ENCODE measurements at regions not wholly inside any gene's neighbourhood (a gene's known extent, or its start where the extent isn't known, plus 50 kb on each side); places are given as distances from the start of the nearest gene placed in this dataset.

DNA sequence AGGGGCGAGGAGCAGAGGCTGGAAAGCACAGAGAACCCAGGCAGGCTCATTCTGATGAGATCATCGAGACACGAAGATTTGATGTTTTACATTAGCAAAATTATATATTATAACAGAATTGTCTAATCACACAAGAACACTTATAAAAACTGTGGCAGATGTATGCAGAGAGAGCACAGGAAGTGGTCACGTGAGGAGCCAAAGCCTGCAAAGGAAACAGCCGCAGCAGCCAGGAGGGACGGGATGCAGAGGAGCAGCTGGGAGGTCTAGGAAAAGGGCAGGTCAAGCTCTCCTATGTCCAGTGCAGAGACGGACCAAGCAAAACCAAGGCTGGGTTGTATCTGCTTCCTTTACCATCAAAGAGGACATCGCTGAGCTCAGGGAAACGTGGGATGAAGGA is 355.1 kb upstream of the MYT1L start:
- intact Hi-C loops (cut with DNase I) = no loop called here
- Histone ChIP-seq H3K36me3 (ENCODE audit: insufficient read depth in 1 of 2, low read depth in 1 of 2) (no peaks in the 10 kb centered on the region), H3K9me3 (no peaks in the 10 kb centered on the region), H3K4me3 (no peak overlapping the region), H3K27me3 (ENCODE audit: insufficient read depth in 3 of 3, low read length in 2 of 3) (no peaks in the 10 kb centered on the region), H3K4me1 (no peaks in the 10 kb centered on the region), H3K27ac (no peak overlapping the region)
- ATAC-seq (no peak), DNase-seq (no peak)
- 58 to 60% (median 60%) methylated on average over 9 of the region's 9 CpGs for WGBS, 3 donors
- TF ChIP-seq, protein P1, sequence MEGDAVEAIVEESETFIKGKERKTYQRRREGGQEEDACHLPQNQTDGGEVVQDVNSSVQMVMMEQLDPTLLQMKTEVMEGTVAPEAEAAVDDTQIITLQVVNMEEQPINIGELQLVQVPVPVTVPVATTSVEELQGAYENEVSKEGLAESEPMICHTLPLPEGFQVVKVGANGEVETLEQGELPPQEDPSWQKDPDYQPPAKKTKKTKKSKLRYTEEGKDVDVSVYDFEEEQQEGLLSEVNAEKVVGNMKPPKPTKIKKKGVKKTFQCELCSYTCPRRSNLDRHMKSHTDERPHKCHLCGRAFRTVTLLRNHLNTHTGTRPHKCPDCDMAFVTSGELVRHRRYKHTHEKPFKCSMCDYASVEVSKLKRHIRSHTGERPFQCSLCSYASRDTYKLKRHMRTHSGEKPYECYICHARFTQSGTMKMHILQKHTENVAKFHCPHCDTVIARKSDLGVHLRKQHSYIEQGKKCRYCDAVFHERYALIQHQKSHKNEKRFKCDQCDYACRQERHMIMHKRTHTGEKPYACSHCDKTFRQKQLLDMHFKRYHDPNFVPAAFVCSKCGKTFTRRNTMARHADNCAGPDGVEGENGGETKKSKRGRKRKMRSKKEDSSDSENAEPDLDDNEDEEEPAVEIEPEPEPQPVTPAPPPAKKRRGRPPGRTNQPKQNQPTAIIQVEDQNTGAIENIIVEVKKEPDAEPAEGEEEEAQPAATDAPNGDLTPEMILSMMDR (IDR thresholded peaks at IDR 0.05) = no peak

DNA sequence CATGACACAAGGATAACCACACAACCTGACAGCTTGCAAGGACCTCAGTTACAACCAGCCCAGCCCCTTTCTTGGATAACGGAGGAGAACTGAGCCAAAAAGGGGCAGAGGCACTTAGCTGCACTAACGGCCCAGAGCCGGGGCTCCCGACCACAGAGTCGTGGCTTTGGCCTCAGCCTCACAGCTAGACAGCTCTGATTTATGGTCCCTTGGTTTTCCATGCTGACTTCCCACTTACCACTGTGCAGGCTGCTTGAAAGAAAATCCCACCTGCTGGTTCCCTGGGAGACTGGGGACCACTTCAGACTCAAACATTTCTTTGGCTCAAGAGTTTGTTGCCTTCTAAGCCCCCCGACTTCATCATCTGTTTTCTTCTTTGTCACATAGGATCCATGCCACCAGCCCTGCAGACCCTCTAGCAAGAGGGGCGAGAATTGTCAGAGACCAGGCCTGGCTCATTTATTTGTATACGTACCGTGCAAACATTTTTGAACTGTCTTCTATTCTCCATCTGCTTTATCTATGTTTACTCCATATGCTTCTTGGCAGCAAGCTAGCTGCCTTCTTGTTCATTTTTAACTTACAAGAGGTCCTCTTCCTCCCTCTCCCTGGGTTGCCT is 352.6 kb upstream of the MYT1L start:
- DNase-seq (no peak), ATAC-seq (no peak)
- no peak overlapping the region for H3K27ac ChIP-seq
- no peak overlapping the region for H3K4me3 ChIP-seq
- WGBS, 3 donors = 65 to 73% (median 70%) methylated on average over 9 of the region's 9 CpGs
- no peaks in the 10 kb centered on the region for H3K27me3 ChIP-seq (ENCODE audit: insufficient read depth in 3 of 3, low read length in 2 of 3)
- no peaks in the 10 kb centered on the region for H3K9me3 ChIP-seq
- intact Hi-C loops (cut with DNase I) = no loop called here
- no peaks in the 10 kb centered on the region for H3K4me1 ChIP-seq
- TF ChIP-seq, protein P1 (IDR thresholded peaks at IDR 0.05) = no peak
- H3K36me3 ChIP-seq (ENCODE audit: insufficient read depth in 1 of 2, low read depth in 1 of 2) = no peaks in the 10 kb centered on the region

DNA sequence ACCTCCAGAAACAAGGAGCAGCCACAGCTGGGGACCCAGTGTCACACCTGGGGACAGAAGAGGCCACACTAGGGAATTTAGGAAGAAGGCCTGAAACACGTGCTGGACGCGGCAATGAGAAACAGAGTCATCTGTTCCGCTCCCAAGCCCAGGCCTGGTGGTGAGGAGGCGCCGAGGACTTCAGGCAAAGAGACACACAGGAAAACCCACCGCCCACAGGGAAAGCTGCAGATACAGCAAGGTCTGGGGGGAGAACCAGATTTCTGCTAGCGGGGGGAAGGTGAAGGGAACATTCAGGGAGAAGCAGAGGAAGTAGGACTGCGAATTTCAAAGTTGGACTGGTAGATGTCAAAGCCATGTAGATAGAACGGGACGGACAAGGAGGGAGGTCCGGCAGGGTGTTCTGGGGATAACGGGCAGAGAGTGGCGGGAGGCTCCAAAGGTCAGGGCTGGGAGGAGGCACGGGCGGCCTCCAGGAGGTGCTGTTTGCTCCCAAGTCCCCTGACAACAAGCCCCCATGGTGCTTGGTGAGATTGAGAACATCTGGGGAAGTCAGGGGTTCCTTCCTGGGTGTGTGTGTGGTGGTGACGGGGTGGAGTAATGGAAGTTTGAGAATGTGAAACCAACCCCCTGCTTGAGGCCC is 351.7 kb upstream of the MYT1L start:
- 91 to 95% (median 95%) methylated on average over 17 of the region's 17 CpGs for WGBS, 3 donors
- no peak for DNase-seq

DNA sequence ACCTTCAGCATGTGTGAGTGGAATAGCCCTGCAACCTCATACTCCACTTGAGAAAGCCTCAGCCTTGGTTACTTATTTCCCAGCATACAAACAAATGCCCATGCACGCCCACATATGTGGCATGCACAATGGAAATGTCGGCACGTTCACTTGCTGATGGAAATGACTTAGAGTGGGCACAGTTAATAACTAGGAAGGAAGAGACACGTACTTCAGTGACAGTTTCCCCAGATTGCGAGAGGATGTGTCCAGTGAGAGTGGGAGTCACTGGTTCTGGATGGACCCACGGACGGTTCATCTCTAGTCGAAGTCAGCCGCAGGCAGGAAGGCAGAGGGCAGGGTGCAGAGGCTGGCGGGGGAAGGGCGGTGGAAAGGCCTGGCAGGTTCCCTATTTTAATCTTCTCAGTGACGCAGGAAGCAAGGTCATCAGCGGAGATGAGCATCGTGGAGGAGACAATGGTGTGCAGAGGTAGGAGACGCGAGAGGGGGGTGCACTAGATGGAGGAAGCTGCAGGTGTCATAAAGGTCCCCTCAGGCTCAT is 350.7 kb upstream of the MYT1L start:
- ATAC-seq (no peak), DNase-seq (no peak)
- 75 to 80% (median 79%) methylated on average over 16 of the region's 16 CpGs for WGBS, 3 donors
- H3K36me3 ChIP-seq (ENCODE audit: insufficient read depth in 1 of 2, low read depth in 1 of 2) = no peaks in the 10 kb centered on the region
- no peak overlapping the region for H3K27ac ChIP-seq
- H3K27me3 ChIP-seq (ENCODE audit: insufficient read depth in 3 of 3, low read length in 2 of 3) = no peaks in the 10 kb centered on the region
- H3K4me1 ChIP-seq = no peaks in the 10 kb centered on the region
- intact Hi-C loops (cut with DNase I) = no loop called here
- no peaks in the 10 kb centered on the region for H3K9me3 ChIP-seq
- H3K4me3 ChIP-seq = no peak overlapping the region
- TF ChIP-seq, protein P1 (IDR thresholded peaks at IDR 0.05) = no peak

More for the DNA sequence above, 351.7 kb upstream of the MYT1L start:
- no peak overlapping the region for H3K4me3 ChIP-seq
- ATAC-seq = no peak
- H3K4me1 ChIP-seq = no peaks in the 10 kb centered on the region
- TF ChIP-seq, protein P1 (IDR thresholded peaks at IDR 0.05) = no peak
- intact Hi-C loops (cut with DNase I) = no loop called here
- H3K36me3 ChIP-seq (ENCODE audit: insufficient read depth in 1 of 2, low read depth in 1 of 2) = no peaks in the 10 kb centered on the region
- H3K27ac ChIP-seq = no peak overlapping the region
- no peaks in the 10 kb centered on the region for H3K9me3 ChIP-seq
- no peaks in the 10 kb centered on the region for H3K27me3 ChIP-seq (ENCODE audit: insufficient read depth in 3 of 3, low read length in 2 of 3)
